GM23338 (cell line): ENCODE measurements at regions not wholly inside any gene's neighbourhood (a gene's known extent, or its start where the extent isn't known, plus 50 kb on each side); places are given as distances from the start of the nearest gene placed in this dataset.

Source experiments
- CREB1 ChIP-seq: fragments of 250-450 bp; sonication (Bioruptor Pico); IDR thresholded peaks from 2 replicates; pipeline ENCODE4 v1.5.0; 2020; ENCODE audit warnings: low read depth, mild to moderate bottlenecking, moderate library complexity
- EZH2 ChIP-seq: fragments of 200-600 bp; sonication (generic); IDR thresholded peaks from one replicate; pipeline ENCODE4 v1.8.0; 2017; ENCODE audit warnings: antibody characterized with exemption, mild to moderate bottlenecking, low read depth; ENCODE audit not compliant: unreplicated experiment
- EZH2phosphoT487 ChIP-seq: fragments of 200-600 bp; sonication (generic); IDR thresholded peaks from one replicate; pipeline ENCODE4 v1.8.1; 2018; ENCODE audit warnings: antibody characterized with exemption; ENCODE audit not compliant: unreplicated experiment
- JUNB ChIP-seq: IDR thresholded peaks from one replicate; pipeline ENCODE4 v1.6.1; 2016; ENCODE audit warnings: antibody characterized with exemption; ENCODE audit not compliant: unreplicated experiment
- NANOG ChIP-seq: IDR thresholded peaks from 2 replicates; pipeline ENCODE4 v1.6.1; 2016; ENCODE audit warnings: antibody characterized with exemption, borderline replicate concordance
- POLR2AphosphoS5 ChIP-seq: IDR thresholded peaks from 2 replicates; pipeline ENCODE4 v1.6.1; 2016; ENCODE audit warnings: antibody characterized with exemption, low read depth
- STAT1 ChIP-seq: IDR thresholded peaks from one replicate; pipeline ENCODE4 v1.6.1; 2016; ENCODE audit warnings: antibody characterized with exemption; ENCODE audit not compliant: unreplicated experiment
- ZNF114 ChIP-seq: fragments of 250-450 bp; sonication (Bioruptor Pico); IDR thresholded peaks from 2 replicates; pipeline ENCODE4 v1.5.0; 2020; ENCODE audit warnings: mild to moderate bottlenecking, moderate library complexity
- ZNF331 ChIP-seq: fragments of 250-450 bp; sonication (Bioruptor Pico); IDR thresholded peaks from 2 replicates; pipeline ENCODE4 v1.5.0; 2020; ENCODE audit warnings: low read depth, mild to moderate bottlenecking, moderate library complexity
- ZNF462 ChIP-seq: fragments of 250-450 bp; sonication (Bioruptor Pico); IDR thresholded peaks from 2 replicates; pipeline ENCODE4 v1.5.0; 2020; ENCODE audit warnings: mild to moderate bottlenecking, moderate library complexity
- TF ChIP-seq, protein P1 (sequence below), 2 experiments: fragments of 200-600 bp in 1 of 2; sonication (generic) in 1 of 2; conservative IDR thresholded peaks; 2 replicates each; pipeline versions ENCODE4 v1.5.1 to v1.6.1; 2016 to 2017; ENCODE audit warnings: antibody characterized with exemption in 2 of 2, low read depth in 2 of 2, mild to moderate bottlenecking in 2 of 2, moderate library complexity in 1 of 2
- TF ChIP-seq, protein P2 (sequence below): IDR thresholded peaks from one replicate; pipeline ENCODE4 v1.6.1; 2018; ENCODE audit warnings: antibody characterized with exemption; ENCODE audit not compliant: unreplicated experiment
- TF ChIP-seq, protein P3 (sequence below): IDR thresholded peaks from 2 replicates; pipeline ENCODE4 v1.6.1; 2016; ENCODE audit warnings: antibody characterized with exemption

DNA sequence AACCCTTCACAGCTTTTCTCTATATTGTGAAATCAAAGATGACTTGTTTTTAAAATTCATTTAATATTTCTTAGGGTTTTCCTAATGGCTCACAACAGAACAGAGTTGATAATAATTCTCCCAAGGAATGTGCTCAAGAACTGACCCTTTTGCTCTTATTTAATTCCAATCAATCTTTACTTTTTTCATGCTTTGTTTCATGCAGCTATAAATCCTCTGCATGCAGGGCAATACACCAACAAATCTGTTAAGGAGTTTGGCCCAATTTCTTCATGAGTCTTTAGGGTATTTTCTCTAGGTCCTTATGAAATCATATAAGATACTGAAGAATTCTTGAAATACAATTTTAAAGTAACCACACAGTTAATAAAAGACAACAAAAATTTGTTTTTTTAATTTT, 264.2 kb downstream of the SLC6A15 start:
- TF ChIP-seq, protein P1, sequence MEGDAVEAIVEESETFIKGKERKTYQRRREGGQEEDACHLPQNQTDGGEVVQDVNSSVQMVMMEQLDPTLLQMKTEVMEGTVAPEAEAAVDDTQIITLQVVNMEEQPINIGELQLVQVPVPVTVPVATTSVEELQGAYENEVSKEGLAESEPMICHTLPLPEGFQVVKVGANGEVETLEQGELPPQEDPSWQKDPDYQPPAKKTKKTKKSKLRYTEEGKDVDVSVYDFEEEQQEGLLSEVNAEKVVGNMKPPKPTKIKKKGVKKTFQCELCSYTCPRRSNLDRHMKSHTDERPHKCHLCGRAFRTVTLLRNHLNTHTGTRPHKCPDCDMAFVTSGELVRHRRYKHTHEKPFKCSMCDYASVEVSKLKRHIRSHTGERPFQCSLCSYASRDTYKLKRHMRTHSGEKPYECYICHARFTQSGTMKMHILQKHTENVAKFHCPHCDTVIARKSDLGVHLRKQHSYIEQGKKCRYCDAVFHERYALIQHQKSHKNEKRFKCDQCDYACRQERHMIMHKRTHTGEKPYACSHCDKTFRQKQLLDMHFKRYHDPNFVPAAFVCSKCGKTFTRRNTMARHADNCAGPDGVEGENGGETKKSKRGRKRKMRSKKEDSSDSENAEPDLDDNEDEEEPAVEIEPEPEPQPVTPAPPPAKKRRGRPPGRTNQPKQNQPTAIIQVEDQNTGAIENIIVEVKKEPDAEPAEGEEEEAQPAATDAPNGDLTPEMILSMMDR (conservative IDR thresholded peaks at IDR 0.05; ENCODE audit: low read depth in 2 of 2): no peak
- TF ChIP-seq, protein P2, sequence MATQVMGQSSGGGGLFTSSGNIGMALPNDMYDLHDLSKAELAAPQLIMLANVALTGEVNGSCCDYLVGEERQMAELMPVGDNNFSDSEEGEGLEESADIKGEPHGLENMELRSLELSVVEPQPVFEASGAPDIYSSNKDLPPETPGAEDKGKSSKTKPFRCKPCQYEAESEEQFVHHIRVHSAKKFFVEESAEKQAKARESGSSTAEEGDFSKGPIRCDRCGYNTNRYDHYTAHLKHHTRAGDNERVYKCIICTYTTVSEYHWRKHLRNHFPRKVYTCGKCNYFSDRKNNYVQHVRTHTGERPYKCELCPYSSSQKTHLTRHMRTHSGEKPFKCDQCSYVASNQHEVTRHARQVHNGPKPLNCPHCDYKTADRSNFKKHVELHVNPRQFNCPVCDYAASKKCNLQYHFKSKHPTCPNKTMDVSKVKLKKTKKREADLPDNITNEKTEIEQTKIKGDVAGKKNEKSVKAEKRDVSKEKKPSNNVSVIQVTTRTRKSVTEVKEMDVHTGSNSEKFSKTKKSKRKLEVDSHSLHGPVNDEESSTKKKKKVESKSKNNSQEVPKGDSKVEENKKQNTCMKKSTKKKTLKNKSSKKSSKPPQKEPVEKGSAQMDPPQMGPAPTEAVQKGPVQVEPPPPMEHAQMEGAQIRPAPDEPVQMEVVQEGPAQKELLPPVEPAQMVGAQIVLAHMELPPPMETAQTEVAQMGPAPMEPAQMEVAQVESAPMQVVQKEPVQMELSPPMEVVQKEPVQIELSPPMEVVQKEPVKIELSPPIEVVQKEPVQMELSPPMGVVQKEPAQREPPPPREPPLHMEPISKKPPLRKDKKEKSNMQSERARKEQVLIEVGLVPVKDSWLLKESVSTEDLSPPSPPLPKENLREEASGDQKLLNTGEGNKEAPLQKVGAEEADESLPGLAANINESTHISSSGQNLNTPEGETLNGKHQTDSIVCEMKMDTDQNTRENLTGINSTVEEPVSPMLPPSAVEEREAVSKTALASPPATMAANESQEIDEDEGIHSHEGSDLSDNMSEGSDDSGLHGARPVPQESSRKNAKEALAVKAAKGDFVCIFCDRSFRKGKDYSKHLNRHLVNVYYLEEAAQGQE: no peak
- TF ChIP-seq POLR2AphosphoS5 (no peak), EZH2 (no peak), EZH2phosphoT487 (no peak), NANOG (no peak), STAT1 (no peak), JUNB (no peak), ZNF462 (CRISPR knock-in tag) (no peak), CREB1 (CRISPR knock-in tag) (no peak), ZNF331 (CRISPR knock-in tag) (no peak), ZNF114 (CRISPR knock-in tag) (no peak)
- TF ChIP-seq, protein P3, sequence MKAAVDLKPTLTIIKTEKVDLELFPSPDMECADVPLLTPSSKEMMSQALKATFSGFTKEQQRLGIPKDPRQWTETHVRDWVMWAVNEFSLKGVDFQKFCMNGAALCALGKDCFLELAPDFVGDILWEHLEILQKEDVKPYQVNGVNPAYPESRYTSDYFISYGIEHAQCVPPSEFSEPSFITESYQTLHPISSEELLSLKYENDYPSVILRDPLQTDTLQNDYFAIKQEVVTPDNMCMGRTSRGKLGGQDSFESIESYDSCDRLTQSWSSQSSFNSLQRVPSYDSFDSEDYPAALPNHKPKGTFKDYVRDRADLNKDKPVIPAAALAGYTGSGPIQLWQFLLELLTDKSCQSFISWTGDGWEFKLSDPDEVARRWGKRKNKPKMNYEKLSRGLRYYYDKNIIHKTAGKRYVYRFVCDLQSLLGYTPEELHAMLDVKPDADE: no peak
